ENCODE measurements at regions not wholly inside any gene's neighbourhood (a gene's known extent, or its start where the extent isn't known, plus 50 kb on each side); places are given as distances from the start of the nearest gene placed in this dataset.

- Histone ChIP-seq H4K20me1 (replicated peaks; ENCODE audit: control insufficient read depth, extremely low read depth, insufficient read depth, low read length) (no peaks in the 10 kb centered on the region), H3K9me1 (replicated peaks; ENCODE audit: control insufficient read depth, extremely low read depth, insufficient read depth, low read length) (no peaks in the 10 kb centered on the region), H3K27ac (ENCODE audit: insufficient read depth, low read depth, low read length) (no peak overlapping the region), H3K4me2 (ENCODE audit: insufficient read depth, low read length) (no peak overlapping the region), H3K9me3 (replicated peaks; ENCODE audit: control insufficient read depth, insufficient read depth, low read length) (peaks cover 2% of the 10 kb centered on the region), H3K4me1 (ENCODE audit: control insufficient read depth, extremely low read depth, insufficient read depth, low read length) (no peaks in the 10 kb centered on the region), H3K4me3 (replicated peaks in 1 of 3; ENCODE audit: insufficient read depth in 1 of 3, low read depth in 1 of 3, low read length in 3 of 3) (no peak overlapping the region), H3K79me2 (ENCODE audit: control insufficient read depth, insufficient read depth, low read length) (no peaks in the 10 kb centered on the region), H3K36me3 (ENCODE audit: control insufficient read depth in 2 of 2, extremely low read depth in 1 of 2, insufficient read depth in 2 of 2, low read length in 2 of 2) (no peaks in the 10 kb centered on the region), H3K9ac (replicated peaks; ENCODE audit: extremely low read depth, insufficient read depth, low read length) (no peak overlapping the region), H3K27me3 (ENCODE audit: control insufficient read depth in 2 of 2, insufficient read depth in 2 of 2, low read length in 2 of 2) (no peaks in the 10 kb centered on the region), H2AFZ (ENCODE audit: low read depth, low read length) (no peak overlapping the region)
- ChIA-PET CTCF (no interaction called here), POLR2A (no interaction called here)
- DNase-seq (ENCODE audit: low read depth, low spot score) = no peak
- TF ChIP-seq EZH2 (IDR thresholded peaks at IDR 0.05; ENCODE audit: borderline replicate concordance, low read depth, low read length, severe bottlenecking) = no peak
- TF ChIP-seq, protein P1, sequence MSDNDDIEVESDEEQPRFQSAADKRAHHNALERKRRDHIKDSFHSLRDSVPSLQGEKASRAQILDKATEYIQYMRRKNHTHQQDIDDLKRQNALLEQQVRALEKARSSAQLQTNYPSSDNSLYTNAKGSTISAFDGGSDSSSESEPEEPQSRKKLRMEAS (IDR thresholded peaks at IDR 0.05; ENCODE audit: insufficient read depth, insufficient read length) = no peak
- no peak for TF ChIP-seq MYC (IDR thresholded peaks at IDR 0.05; ENCODE audit: low read depth, low read length)
- FAIRE-seq = no peak
- intact Hi-C loops (cut with micrococcal nuclease) (no loop called here), dilution Hi-C loops (cut with MboI; ENCODE audit: extremely low pct_ligation_motif_present, low sequenced_read_pairs) (no loop called here)
- no TSS peak for BruUV-seq (replicated peaks)
Observed at GRCh38 chr19:28521614-28522544, 691.1 kb downstream of the UQCRFS1 start.

GRCh38 chr19:28520998-28521568, 691.9 kb downstream of the UQCRFS1 start:
- H3K4me2 ChIP-seq (ENCODE audit: insufficient read depth, low read length) = no peak overlapping the region
- H3K79me2 ChIP-seq (ENCODE audit: control insufficient read depth, insufficient read depth, low read length) = no peaks in the 10 kb centered on the region
- no TSS peak for BruUV-seq (replicated peaks)
- TF ChIP-seq CTCF (IDR thresholded peaks at IDR 0.05; ENCODE audit: extremely low read depth in 1 of 2, insufficient read depth in 1 of 2, low read depth in 1 of 2, low read length in 2 of 2) = no peak
- TF ChIP-seq MYC (IDR thresholded peaks at IDR 0.05; ENCODE audit: low read depth, low read length) = no peak
- no peak for TF ChIP-seq EZH2 (IDR thresholded peaks at IDR 0.05; ENCODE audit: borderline replicate concordance, low read depth, low read length, severe bottlenecking)
- TF ChIP-seq POLR2AphosphoS5 (IDR thresholded peaks at IDR 0.05; ENCODE audit: insufficient read depth, low read depth, low read length) = no peak
- no peak for TF ChIP-seq POLR2A (IDR thresholded peaks at IDR 0.05; ENCODE audit: low read depth, low read length)
- TF ChIP-seq, protein P1 (IDR thresholded peaks at IDR 0.05; ENCODE audit: insufficient read depth, insufficient read length) = no peak
- no peak for TF ChIP-seq GATA2 (IDR thresholded peaks at IDR 0.05; ENCODE audit: insufficient read depth, insufficient read length, low read depth, low read length)
- no peak for TF ChIP-seq FOS (IDR thresholded peaks at IDR 0.05; ENCODE audit: borderline replicate concordance, insufficient read depth, low read length)
- TF ChIP-seq JUN (IDR thresholded peaks at IDR 0.05; ENCODE audit: borderline replicate concordance, insufficient read depth, insufficient read length, low read depth) = no peak
- FAIRE-seq (no peak), DNase-seq (ENCODE audit: low read depth, low spot score) (no peak)
- peaks cover 2% of the 10 kb centered on the region for H3K9me3 ChIP-seq (replicated peaks; ENCODE audit: control insufficient read depth, insufficient read depth, low read length)
- dilution Hi-C loops (cut with MboI; ENCODE audit: extremely low pct_ligation_motif_present, low sequenced_read_pairs) = no loop called here
- H3K27me3 ChIP-seq (ENCODE audit: control insufficient read depth in 2 of 2, insufficient read depth in 2 of 2, low read length in 2 of 2) = no peaks in the 10 kb centered on the region
- H3K9me1 ChIP-seq (replicated peaks; ENCODE audit: control insufficient read depth, extremely low read depth, insufficient read depth, low read length) = no peaks in the 10 kb centered on the region
- no peaks in the 10 kb centered on the region for H3K4me1 ChIP-seq (ENCODE audit: control insufficient read depth, extremely low read depth, insufficient read depth, low read length)
- CTCF ChIA-PET = no interaction called here
- no peak overlapping the region for H3K4me3 ChIP-seq (replicated peaks in 1 of 3; ENCODE audit: insufficient read depth in 1 of 3, low read depth in 1 of 3, low read length in 3 of 3)
- POLR2A ChIA-PET = no interaction called here
- no peak overlapping the region for H3K27ac ChIP-seq (ENCODE audit: insufficient read depth, low read depth, low read length)
- no peak overlapping the region for H3K9ac ChIP-seq (replicated peaks; ENCODE audit: extremely low read depth, insufficient read depth, low read length)
- H4K20me1 ChIP-seq (replicated peaks; ENCODE audit: control insufficient read depth, extremely low read depth, insufficient read depth, low read length) = no peaks in the 10 kb centered on the region
- H3K36me3 ChIP-seq (ENCODE audit: control insufficient read depth in 2 of 2, extremely low read depth in 1 of 2, insufficient read depth in 2 of 2, low read length in 2 of 2) = no peaks in the 10 kb centered on the region
- no peak overlapping the region for H2AFZ ChIP-seq (ENCODE audit: low read depth, low read length)
- intact Hi-C loops (cut with micrococcal nuclease) = no loop called here

Data from endothelial cell of umbilical vein (primary cell).